SK-N-SH (cell line): ENCODE measurements at regions not wholly inside any gene's neighbourhood (a gene's known extent, or its start where the extent isn't known, plus 50 kb on each side); places are given as distances from the start of the nearest gene placed in this dataset.

Experiments used
- CTCF ChIA-PET: fragments of 300-600, 350-600 bp; formaldehyde crosslinking; extraction: SDS; loops from one replicate; lab custom pipeline; 2021; lab: Yijun Ruan, JAX
- POLR2A ChIA-PET: fragments of 350-600 bp; sonication (Branson Sonifier 250); formaldehyde crosslinking; extraction: SDS; loops from one replicate; lab custom pipeline; 2020; ENCODE audit warnings: antibody characterized with exemption, inconsistent platforms; lab: Yijun Ruan, JAX
- DNase-seq: peaks from one replicate; pipeline ENCODE4 v3.0.0; 2012
- H2AFZ ChIP-seq: fragments of 200-600 bp; sonication (generic); 2 replicates; pipeline ENCODE4 v1.8.1; 2016; ENCODE audit warnings: antibody characterized with exemption, mild to moderate bottlenecking, low read depth
- H3F3A ChIP-seq: fragments of 200-600 bp; sonication (generic); replicated peaks from 2 replicates; pipeline ENCODE3; 2016; ENCODE audit warnings: antibody characterized with exemption, mild to moderate bottlenecking; ENCODE audit not compliant: insufficient read depth
- H3K27ac ChIP-seq, 2 experiments: fragments of 200-500 bp in 1 of 2; fragments of 200-600 bp in 1 of 2; sonication (Bioruptor generic) in 1 of 2; sonication (generic), shearing (Covaris generic) in 1 of 2; 2 replicates each; pipeline versions ENCODE4 v1.5.1 to v1.6.1; 2014 to 2016; ENCODE audit warnings: low read depth in 2 of 2, inconsistent platforms in 1 of 2, low read length in 1 of 2, mild to moderate bottlenecking in 1 of 2, mixed read lengths in 1 of 2
- H3K27me3 ChIP-seq: fragments of 200-600 bp; sonication (generic), shearing (Covaris generic); 2 replicates; pipeline ENCODE4 v1.6.1; 2016; ENCODE audit warnings: mixed run types; ENCODE audit not compliant: insufficient read depth
- H3K36me3 ChIP-seq, 2 experiments: fragments of 200-500 bp in 1 of 2; fragments of 200-600 bp in 1 of 2; sonication (Bioruptor generic) in 1 of 2; sonication (generic) in 1 of 2; replicated peaks in 1 of 2; 2 replicates each; pipeline versions ENCODE3 to v1.5.1; 2014 to 2016; ENCODE audit warnings: low read length in 1 of 2, mild to moderate bottlenecking in 1 of 2; ENCODE audit not compliant: insufficient read depth in 2 of 2, control insufficient read depth in 1 of 2
- H3K4me1 ChIP-seq, 2 experiments: fragments of 200-500 bp in 1 of 2; fragments of 200-600 bp in 1 of 2; sonication (Bioruptor generic) in 1 of 2; sonication (generic), shearing (Covaris generic) in 1 of 2; 2 replicates each; pipeline versions ENCODE4 v1.5.1 to v1.6.1; 2014 to 2016; ENCODE audit warnings: low read depth in 1 of 2, low read length in 1 of 2, mixed run types in 1 of 2; ENCODE audit not compliant: insufficient read depth in 2 of 2, control insufficient read depth in 1 of 2
- H3K4me2 ChIP-seq: fragments of 200-600 bp; sonication (generic), shearing (Covaris generic); 2 replicates; pipeline ENCODE4 v1.6.1; 2017; ENCODE audit warnings: mixed run types
- H3K4me3 ChIP-seq, 2 experiments: fragments of 200-500 bp in 1 of 2; fragments of 200-600 bp in 1 of 2; sonication (Bioruptor generic) in 1 of 2; sonication (generic), shearing (Covaris generic) in 1 of 2; 2 replicates each; pipeline versions ENCODE4 v1.5.1 to v1.8.1; 2014 to 2016; ENCODE audit warnings: low read depth in 2 of 2, inconsistent platforms in 1 of 2, low read length in 1 of 2, mild to moderate bottlenecking in 1 of 2, mixed read lengths in 1 of 2, moderate library complexity in 1 of 2
- H3K79me2 ChIP-seq: fragments of 200-600 bp; sonication (generic); 2 replicates; pipeline ENCODE4 v1.8.1; 2017; ENCODE audit warnings: mild to moderate bottlenecking; ENCODE audit not compliant: insufficient read depth
- H3K9ac ChIP-seq: fragments of 200-600 bp; sonication (generic); 2 replicates; pipeline ENCODE4 v1.6.1; 2017; ENCODE audit warnings: mixed run types
- H3K9me2 ChIP-seq: fragments of 200-600 bp; sonication (generic); 2 replicates; pipeline ENCODE4 v1.6.1; 2017; ENCODE audit warnings: mixed run types
- H3K9me3 ChIP-seq: fragments of 200-600 bp; sonication (generic); 2 replicates; pipeline ENCODE4 v1.6.1; 2017; ENCODE audit warnings: mixed run types, mild to moderate bottlenecking, moderate library complexity
- H4K20me1 ChIP-seq: fragments of 200-600 bp; sonication (generic); 2 replicates; pipeline ENCODE4 v1.6.1; 2017; ENCODE audit warnings: mild to moderate bottlenecking, mixed run types; ENCODE audit not compliant: insufficient read depth
- FOXJ3 ChIP-seq: sonication (generic); formaldehyde crosslinking; IDR thresholded peaks from 2 replicates; pipeline ENCODE4 v1.5.1; 2020; ENCODE audit warnings: mild to moderate bottlenecking, missing genetic modification reagents
- FOXM1 ChIP-seq: IDR thresholded peaks from 2 replicates; pipeline ENCODE4 v1.4.0; 2012; ENCODE audit warnings: low read depth, mild to moderate bottlenecking
- IRF3 ChIP-seq: fragments of 150-350 bp; IDR thresholded peaks from 2 replicates; pipeline ENCODE4 v1.6.1; 2016; ENCODE audit warnings: mild to moderate bottlenecking, low read depth, low read length
- JUND ChIP-seq: IDR thresholded peaks from 2 replicates; pipeline ENCODE4 v1.4.0; 2012
- MEF2A ChIP-seq: IDR thresholded peaks from 2 replicates; pipeline ENCODE4 v1.4.0; 2012; ENCODE audit warnings: low read depth, borderline replicate concordance
- MXI1 ChIP-seq: IDR thresholded peaks from 2 replicates; pipeline ENCODE4 v1.6.1; 2012; ENCODE audit warnings: mild to moderate bottlenecking, low read depth, low read length, improper control_type of control experiment
- PBX3 ChIP-seq: IDR thresholded peaks from 2 replicates; pipeline ENCODE4; 2012
- POLR2AphosphoS5 ChIP-seq: IDR thresholded peaks from 2 replicates; pipeline ENCODE4 v1.6.1; 2012; ENCODE audit warnings: low read depth, low read length
- RAD21 ChIP-seq: IDR thresholded peaks from 2 replicates; pipeline ENCODE4 v1.6.1; 2012; ENCODE audit warnings: mild to moderate bottlenecking, low read length
- REST ChIP-seq: IDR thresholded peaks from 2 replicates; pipeline ENCODE4 v1.6.1; 2012; ENCODE audit warnings: mild to moderate bottlenecking, low read depth, low read length, moderate library complexity
- SIN3A ChIP-seq: IDR thresholded peaks from 2 replicates; pipeline ENCODE4 v1.6.1; 2012; ENCODE audit warnings: low read depth, mild to moderate bottlenecking, low read length, moderate library complexity, borderline replicate concordance
- TAF1 ChIP-seq: IDR thresholded peaks from 2 replicates; pipeline ENCODE4 v1.6.1; 2012; ENCODE audit warnings: low read depth, mild to moderate bottlenecking, low read length, moderate library complexity, borderline replicate concordance
- TCF12 ChIP-seq: IDR thresholded peaks from 2 replicates; pipeline ENCODE4 v1.4.0; 2012
- TEAD4 ChIP-seq: IDR thresholded peaks from 2 replicates; pipeline ENCODE4 v1.4.0; 2012; ENCODE audit warnings: mild to moderate bottlenecking, borderline replicate concordance; ENCODE audit not compliant: insufficient read depth
- USF1 ChIP-seq: IDR thresholded peaks from 2 replicates; pipeline ENCODE4 v1.4.0; 2012; ENCODE audit warnings: low read depth, borderline replicate concordance
- WGBS: methylation state at CpG from one replicate; pipeline ENCODE4 v1.1.6; 2017; ENCODE audit warnings: low lambda C conversion rate; 5-methylcytosine and 5-hydroxymethylcytosine counted together
- TF ChIP-seq, protein P1 (sequence below): fragments of 200-600 bp; sonication (generic); IDR thresholded peaks from 2 replicates; pipeline ENCODE4 v1.6.1; 2017; ENCODE audit warnings: antibody characterized with exemption, mild to moderate bottlenecking, moderate library complexity

DNA sequence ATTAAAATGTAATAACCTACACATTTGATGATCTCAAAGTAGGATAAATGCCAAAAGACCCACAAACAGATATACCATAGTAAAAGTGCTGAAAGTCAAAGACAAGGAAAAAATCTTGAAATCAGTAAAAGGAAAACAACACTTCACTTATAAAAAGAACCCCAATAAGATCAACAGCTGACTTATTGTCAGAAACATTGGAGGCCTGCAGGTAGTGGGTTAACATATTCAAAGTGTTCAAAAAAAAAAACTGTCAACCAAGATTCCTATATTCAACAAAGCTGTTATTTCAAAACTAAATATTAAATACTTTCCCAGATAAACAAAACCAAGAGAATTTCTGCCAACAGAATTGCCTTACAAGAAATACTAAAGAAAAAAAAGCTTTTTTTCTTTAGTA lies 347.1 kb downstream of the GUCY2F start (continued):
- no peak for TF ChIP-seq MEF2A
- TF ChIP-seq, protein P1, sequence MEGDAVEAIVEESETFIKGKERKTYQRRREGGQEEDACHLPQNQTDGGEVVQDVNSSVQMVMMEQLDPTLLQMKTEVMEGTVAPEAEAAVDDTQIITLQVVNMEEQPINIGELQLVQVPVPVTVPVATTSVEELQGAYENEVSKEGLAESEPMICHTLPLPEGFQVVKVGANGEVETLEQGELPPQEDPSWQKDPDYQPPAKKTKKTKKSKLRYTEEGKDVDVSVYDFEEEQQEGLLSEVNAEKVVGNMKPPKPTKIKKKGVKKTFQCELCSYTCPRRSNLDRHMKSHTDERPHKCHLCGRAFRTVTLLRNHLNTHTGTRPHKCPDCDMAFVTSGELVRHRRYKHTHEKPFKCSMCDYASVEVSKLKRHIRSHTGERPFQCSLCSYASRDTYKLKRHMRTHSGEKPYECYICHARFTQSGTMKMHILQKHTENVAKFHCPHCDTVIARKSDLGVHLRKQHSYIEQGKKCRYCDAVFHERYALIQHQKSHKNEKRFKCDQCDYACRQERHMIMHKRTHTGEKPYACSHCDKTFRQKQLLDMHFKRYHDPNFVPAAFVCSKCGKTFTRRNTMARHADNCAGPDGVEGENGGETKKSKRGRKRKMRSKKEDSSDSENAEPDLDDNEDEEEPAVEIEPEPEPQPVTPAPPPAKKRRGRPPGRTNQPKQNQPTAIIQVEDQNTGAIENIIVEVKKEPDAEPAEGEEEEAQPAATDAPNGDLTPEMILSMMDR: no peak
- no peak for TF ChIP-seq SIN3A
- TF ChIP-seq REST: no peak
- no peak for TF ChIP-seq TCF12
- TF ChIP-seq IRF3: no peak
- no peak for TF ChIP-seq POLR2AphosphoS5
- TF ChIP-seq, all 33 proteins: peak for 0

- H3K9me3 ChIP-seq: no peaks in the 10 kb centered on the region
- no peak overlapping the region for H3K9ac ChIP-seq
- TF ChIP-seq TAF1 (no peak), MXI1 (no peak), TEAD4 (no peak), JUND (no peak), RAD21 (no peak), FOXM1 (no peak), USF1 (no peak), SIN3A (no peak), FOXJ3 (CRISPR knock-in tag) (no peak), MEF2A (no peak), PBX3 (no peak)
- TF ChIP-seq, protein P1: no peak
- TF ChIP-seq, all 33 proteins: peak for 0
- Histone ChIP-seq H3K4me1 (no peaks in the 10 kb centered on the region), H3K4me2 (no peak overlapping the region), H3K27ac (no peak overlapping the region), H3K9me2 (no peaks in the 10 kb centered on the region), H3F3A (no peaks in the 10 kb centered on the region), H3K27me3 (no peaks in the 10 kb centered on the region), H3K79me2 (no peaks in the 10 kb centered on the region), H3K36me3 (no peaks in the 10 kb centered on the region), H4K20me1 (no peaks in the 10 kb centered on the region), H3K4me3 (no peak overlapping the region), H2AFZ (no peak overlapping the region)
- DNase-seq: no peak
- ChIA-PET CTCF (no interaction called here), POLR2A (no interaction called here)
- 0% methylated on average over 3 of the region's 3 CpGs for WGBS
These were observed 356.6 kb downstream of the GUCY2F start for GRCh38 chrX:109125304-109125703.
